NCI-H1930 (cell line): ENCODE measurements at regions not wholly inside any gene's neighbourhood (a gene's known extent, or its start where the extent isn't known, plus 50 kb on each side); places are given as distances from the start of the nearest gene placed in this dataset.
A peak's percentile ranks its signal among the peaks of the same experiment; 100 is the strongest.
"Not testable (repeated sequence)": the region's sequence is repeated elsewhere in the genome, so short reads cannot be mapped to it uniquely, and the experiment has no call there.

Experiments used
- DNase-seq, 2 experiments: peaks; one replicate each; lab custom pipeline; 2025; lab: John Stamatoyannopoulos, UW

GRCh38 chr6:68575765-68576439 lies 59.2 kb upstream of the ADGRB3 start:
- DNase-seq: no peak

- no peak for DNase-seq
These were observed 62.1 kb upstream of the ADGRB3 start for GRCh38 chr6:68572975-68573374.

GRCh38 chr6:68572525-68572924 lies 62.6 kb upstream of the ADGRB3 start:
- DNase-seq: no peak

- DNase-seq: peak; percentile 70 to 75
These were observed 75.4 kb upstream of the ADGRB3 start for GRCh38 chr6:68559716-68560115.

GRCh38 chr6:68559070-68559469 lies 76.0 kb upstream of the ADGRB3 start:
- peak; percentile 68 to 78 for DNase-seq

- DNase-seq: no peak
These were observed 88.5 kb upstream of the ADGRB3 start for GRCh38 chr6:68546620-68547019.

- DNase-seq: no peak
These were observed 90.6 kb upstream of the ADGRB3 start for GRCh38 chr6:68544450-68544849.

GRCh38 chr6:68533339-68533795 lies 101.7 kb upstream of the ADGRB3 start:
- DNase-seq: no peak

- no peak for DNase-seq
These were observed 107.4 kb upstream of the ADGRB3 start for GRCh38 chr6:68527691-68528090.

- DNase-seq: no peak
These were observed 128.2 kb upstream of the ADGRB3 start for GRCh38 chr6:68506911-68507310.

GRCh38 chr6:68502946-68503345 lies 132.1 kb upstream of the ADGRB3 start:
- DNase-seq: no peak

GRCh38 chr6:68497927-68498326 lies 137.2 kb upstream of the ADGRB3 start:
- DNase-seq: no peak

- DNase-seq: not testable (repeated sequence)
These were observed 140.2 kb upstream of the ADGRB3 start for GRCh38 chr6:68494880-68495279.

GRCh38 chr6:68476611-68477010 lies 158.5 kb upstream of the ADGRB3 start:
- no peak for DNase-seq

GRCh38 chr6:68473433-68474210 lies 161.5 kb upstream of the ADGRB3 start:
- DNase-seq: no peak

- no peak for DNase-seq
These were observed 166.7 kb upstream of the ADGRB3 start for GRCh38 chr6:68468244-68468884.

- no peak for DNase-seq
These were observed 176.6 kb upstream of the ADGRB3 start for GRCh38 chr6:68458447-68458846.

GRCh38 chr6:68447112-68447511 lies 188.0 kb upstream of the ADGRB3 start:
- DNase-seq: no peak

GRCh38 chr6:68445926-68446325 lies 189.2 kb upstream of the ADGRB3 start:
- no peak for DNase-seq

GRCh38 chr6:68443704-68444103 lies 191.4 kb upstream of the ADGRB3 start:
- DNase-seq: no peak

- DNase-seq: no peak
These were observed 207.5 kb upstream of the ADGRB3 start for GRCh38 chr6:68427630-68428029.

- DNase-seq: no peak
These were observed 225.1 kb upstream of the ADGRB3 start for GRCh38 chr6:68410021-68410420.

- DNase-seq: no peak
These were observed 234.7 kb upstream of the ADGRB3 start for GRCh38 chr6:68400396-68400795.
